DND-41 (cell line): ENCODE measurements at regions not wholly inside any gene's neighbourhood (a gene's known extent, or its start where the extent isn't known, plus 50 kb on each side); places are given as distances from the start of the nearest gene placed in this dataset.

Source experiments
- ATAC-seq: fragments of 200-7000 bp; cut with Tn5 transposase; 3 replicates; pipeline ENCODE4 v1.9.1; 2021; ENCODE audit warnings: low read depth; ENCODE audit not compliant: insufficient read depth
- DNase-seq: peaks from one replicate; pipeline ENCODE4 v3.0.0-alpha.2; 2020
- H2AFZ ChIP-seq: 2 replicates; pipeline ENCODE4 v1.6.0; 2012; ENCODE audit warnings: low read depth, low read length
- H3K27ac ChIP-seq: 2 replicates; pipeline ENCODE4 v1.5.1; 2012; ENCODE audit warnings: low read length, inconsistent platforms
- H3K27me3 ChIP-seq: fragments of 200-600 bp; sonication (generic); 2 replicates; pipeline ENCODE4 v1.6.0; 2012; ENCODE audit warnings: low read length, mild to moderate bottlenecking, inconsistent platforms; ENCODE audit not compliant: insufficient read depth, poor library complexity
- H3K36me3 ChIP-seq: 2 replicates; pipeline ENCODE4 v1.5.1; 2012; ENCODE audit warnings: low read length, inconsistent platforms; ENCODE audit not compliant: insufficient read depth
- H3K4me1 ChIP-seq: 2 replicates; pipeline ENCODE4 v1.5.1; 2012; ENCODE audit warnings: mild to moderate bottlenecking, low read length; ENCODE audit not compliant: insufficient read depth
- H3K4me2 ChIP-seq: 2 replicates; pipeline ENCODE4 v1.6.0; 2012; ENCODE audit warnings: mild to moderate bottlenecking, moderate library complexity, low read length, inconsistent platforms; ENCODE audit not compliant: insufficient read depth
- H3K4me3 ChIP-seq, 2 experiments: fragments of 200-600 bp in 1 of 2; shearing (Covaris generic) in 1 of 2; 2 replicates each; pipeline ENCODE4 v1.5.1; 2012 to 2016; ENCODE audit warnings: inconsistent platforms in 2 of 2, low read length in 2 of 2, mild to moderate bottlenecking in 2 of 2, low read depth in 1 of 2, moderate library complexity in 1 of 2
- H3K79me2 ChIP-seq: 2 replicates; pipeline ENCODE4 v1.6.0; 2012; ENCODE audit warnings: low read length, inconsistent platforms; ENCODE audit not compliant: insufficient read depth
- H3K9ac ChIP-seq: 2 replicates; pipeline ENCODE4 v1.6.0; 2012; ENCODE audit warnings: low read depth, mild to moderate bottlenecking, inconsistent platforms, low read length, moderate library complexity
- H3K9me3 ChIP-seq: 2 replicates; pipeline ENCODE4 v1.5.1; 2012; ENCODE audit warnings: low read length, moderate library complexity, mild to moderate bottlenecking, inconsistent platforms; ENCODE audit not compliant: insufficient read depth, severe bottlenecking
- H4K20me1 ChIP-seq: 2 replicates; pipeline ENCODE4 v1.6.0; 2012; ENCODE audit warnings: low read length; ENCODE audit not compliant: insufficient read depth
- EZH2 ChIP-seq: IDR thresholded peaks from 3 replicates; pipeline ENCODE4 v1.6.1; 2012; ENCODE audit warnings: borderline replicate concordance, low read depth, mild to moderate bottlenecking, moderate library complexity, low read length, inconsistent platforms; ENCODE audit not compliant: severe bottlenecking
- TF ChIP-seq, protein P1 (sequence below): IDR thresholded peaks from 2 replicates; pipeline ENCODE4 v1.5.1; 2012; ENCODE audit warnings: borderline replicate concordance, low read length, moderate library complexity, mild to moderate bottlenecking; ENCODE audit not compliant: poor library complexity, severe bottlenecking; ENCODE audit errors: extremely low read depth

GRCh38 chr4:177128306-177128705, 181.4 kb upstream of the NEIL3 start:
- no peak for ATAC-seq
- H2AFZ ChIP-seq, result no peak overlapping the region
- H3K9me3 ChIP-seq, result peaks cover 6% of the 10 kb centered on the region
- no peak overlapping the region for H3K4me2 ChIP-seq
- peaks cover 82% of the 10 kb centered on the region for H3K79me2 ChIP-seq
- no peaks in the 10 kb centered on the region for H3K4me1 ChIP-seq
- no peaks in the 10 kb centered on the region for H3K27me3 ChIP-seq
- H3K36me3 ChIP-seq, result peaks cover 52% of the 10 kb centered on the region
- no peak for DNase-seq
- TF ChIP-seq EZH2, result no peak
- TF ChIP-seq, protein P1, sequence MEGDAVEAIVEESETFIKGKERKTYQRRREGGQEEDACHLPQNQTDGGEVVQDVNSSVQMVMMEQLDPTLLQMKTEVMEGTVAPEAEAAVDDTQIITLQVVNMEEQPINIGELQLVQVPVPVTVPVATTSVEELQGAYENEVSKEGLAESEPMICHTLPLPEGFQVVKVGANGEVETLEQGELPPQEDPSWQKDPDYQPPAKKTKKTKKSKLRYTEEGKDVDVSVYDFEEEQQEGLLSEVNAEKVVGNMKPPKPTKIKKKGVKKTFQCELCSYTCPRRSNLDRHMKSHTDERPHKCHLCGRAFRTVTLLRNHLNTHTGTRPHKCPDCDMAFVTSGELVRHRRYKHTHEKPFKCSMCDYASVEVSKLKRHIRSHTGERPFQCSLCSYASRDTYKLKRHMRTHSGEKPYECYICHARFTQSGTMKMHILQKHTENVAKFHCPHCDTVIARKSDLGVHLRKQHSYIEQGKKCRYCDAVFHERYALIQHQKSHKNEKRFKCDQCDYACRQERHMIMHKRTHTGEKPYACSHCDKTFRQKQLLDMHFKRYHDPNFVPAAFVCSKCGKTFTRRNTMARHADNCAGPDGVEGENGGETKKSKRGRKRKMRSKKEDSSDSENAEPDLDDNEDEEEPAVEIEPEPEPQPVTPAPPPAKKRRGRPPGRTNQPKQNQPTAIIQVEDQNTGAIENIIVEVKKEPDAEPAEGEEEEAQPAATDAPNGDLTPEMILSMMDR, result no peak
- no peak overlapping the region for H3K27ac ChIP-seq
- no peak overlapping the region for H3K4me3 ChIP-seq
- peaks cover under 1% of the 10 kb centered on the region; the same call in 1 of the 2 replicates for H4K20me1 ChIP-seq
- no peak overlapping the region for H3K9ac ChIP-seq

DNA sequence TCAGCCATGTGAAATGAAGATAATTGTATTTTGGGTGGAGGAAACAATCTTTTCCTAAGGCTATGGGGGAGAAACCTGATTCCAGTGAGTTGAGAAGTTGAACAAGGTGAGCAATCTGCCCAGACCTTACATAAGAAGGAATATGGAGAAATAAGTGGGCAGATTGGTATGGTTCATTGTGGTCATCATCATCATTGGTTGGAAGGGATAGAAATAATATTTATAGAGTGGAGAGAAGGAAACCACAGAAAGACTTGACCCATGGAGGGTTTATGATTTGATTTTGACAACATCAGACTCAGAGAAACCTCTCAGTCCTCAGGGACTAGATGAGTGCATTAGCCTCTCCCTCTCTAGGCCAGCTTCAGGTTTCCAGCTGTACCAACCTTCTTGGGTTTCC, 177.9 kb upstream of the NEIL3 start:
- H3K4me3 ChIP-seq, result no peak overlapping the region
- H3K4me1 ChIP-seq, result no peaks in the 10 kb centered on the region
- no peak overlapping the region for H3K27ac ChIP-seq
- H3K27me3 ChIP-seq, result no peaks in the 10 kb centered on the region
- no peak for ATAC-seq
- peaks cover 84% of the 10 kb centered on the region for H3K79me2 ChIP-seq
- H2AFZ ChIP-seq, result no peak overlapping the region
- TF ChIP-seq, protein P1, result no peak
- TF ChIP-seq EZH2, result no peak
- peaks cover 3% of the 10 kb centered on the region; the same call in 1 of the 2 replicates for H4K20me1 ChIP-seq
- no peak overlapping the region for H3K4me2 ChIP-seq
- H3K9me3 ChIP-seq, result peaks cover 6% of the 10 kb centered on the region
- no peak overlapping the region for H3K9ac ChIP-seq
- H3K36me3 ChIP-seq, result peaks cover 67% of the 10 kb centered on the region
- DNase-seq, result no peak

DNA sequence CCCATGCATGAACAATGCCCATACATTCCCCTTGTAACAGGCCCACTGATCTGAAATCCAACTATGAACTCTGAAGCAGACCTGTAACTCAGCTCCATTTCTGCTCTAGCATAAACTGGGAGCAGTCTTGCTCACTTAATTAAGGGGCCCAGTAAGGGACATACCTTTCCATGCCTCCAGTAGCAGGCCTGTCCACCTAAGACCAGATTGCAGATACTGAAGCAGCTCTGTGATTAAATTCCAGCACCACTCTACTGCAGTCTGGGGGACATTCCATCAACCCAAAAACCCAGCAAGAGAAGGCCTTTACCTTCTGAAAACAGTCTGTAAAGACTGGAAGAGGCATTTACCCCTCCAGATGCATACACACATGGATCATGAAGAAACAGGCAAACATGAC, 162.0 kb upstream of the NEIL3 start:
- Histone ChIP-seq H3K27ac (no peak overlapping the region), H3K4me2 (no peak overlapping the region), H3K4me3 (no peak overlapping the region), H3K9ac (no peak overlapping the region), H3K27me3 (no peaks in the 10 kb centered on the region), H2AFZ (no peak overlapping the region), H4K20me1 (peaks cover 23% of the 10 kb centered on the region; the same call in 1 of the 2 replicates), H3K9me3 (peaks cover 3% of the 10 kb centered on the region), H3K79me2 (peaks cover 97% of the 10 kb centered on the region), H3K36me3 (peaks cover 56% of the 10 kb centered on the region), H3K4me1 (0 out of 2 replicates have a peak, but pooled peaks cover 4% of the 10 kb centered on the region)
- TF ChIP-seq, protein P1, result no peak
- no peak for TF ChIP-seq EZH2
- ATAC-seq, result no peak; the same call in 2 of the 3 replicates
- no peak for DNase-seq
